ENCODE measurements at regions not wholly inside any gene's neighbourhood (a gene's known extent, or its start where the extent isn't known, plus 50 kb on each side); places are given as distances from the start of the nearest gene placed in this dataset.

DNA sequence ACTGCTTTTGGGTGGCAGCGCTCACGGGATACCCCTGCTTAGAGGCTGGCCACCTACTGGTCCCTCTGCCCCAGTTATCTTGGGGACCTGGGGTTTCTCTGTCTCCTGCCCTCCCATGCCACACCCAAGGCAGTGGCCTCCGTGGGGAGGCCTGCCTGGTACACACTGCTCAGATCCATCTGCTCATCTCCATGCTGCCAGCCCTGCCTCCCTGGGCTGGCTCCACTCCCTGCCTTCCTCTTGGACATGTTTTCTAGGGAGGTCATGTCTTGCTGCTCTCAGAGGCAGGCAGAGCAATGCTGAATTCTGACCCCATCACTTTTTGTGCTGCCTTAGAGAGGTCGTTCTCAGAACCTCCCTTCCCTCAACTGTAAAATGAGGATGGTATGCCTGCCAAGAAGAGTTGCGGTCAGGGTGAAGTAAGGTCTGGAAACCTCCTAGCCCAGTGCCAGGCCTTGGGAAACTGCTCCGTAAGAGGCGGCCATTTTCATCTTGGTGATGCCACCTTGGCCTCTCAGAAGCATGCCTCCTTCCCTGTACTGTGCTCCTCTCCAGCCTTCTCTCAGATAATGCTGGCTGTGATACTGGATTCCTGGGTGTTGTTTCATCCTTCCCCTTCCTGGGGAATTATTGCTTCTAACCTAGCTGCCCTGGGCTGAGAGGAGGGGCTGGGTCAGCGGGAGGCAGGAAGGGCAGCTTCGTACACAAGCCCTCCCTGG is 186.4 kb upstream of the ZBED5 start:
- Histone ChIP-seq H3K9me3 (ENCODE audit: low read depth, low read length) (no peaks in the 10 kb centered on the region), H3K4me2 (ENCODE audit: insufficient read depth, low read length) (no peak overlapping the region), H3K36me3 (ENCODE audit: insufficient read depth, low read length) (no peaks in the 10 kb centered on the region), H2AFZ (ENCODE audit: low read length) (no peak overlapping the region), H3K4me1 (ENCODE audit: insufficient read depth, low read length) (no peaks in the 10 kb centered on the region), H3K79me2 (ENCODE audit: insufficient read depth, low read length) (no peaks in the 10 kb centered on the region), H3K27ac (ENCODE audit: low read depth, low read length) (no peak overlapping the region), H3K4me3 (ENCODE audit: insufficient read depth, low read length) (no peak overlapping the region), H4K20me1 (ENCODE audit: insufficient read depth, low read length) (no peaks in the 10 kb centered on the region), H3K27me3 (ENCODE audit: insufficient read depth, low read length) (peaks cover 13% of the 10 kb centered on the region)
- DNase-seq (ENCODE audit: insufficient read length, low spot score, missing footprints) = no peak
- TF ChIP-seq, protein P1, sequence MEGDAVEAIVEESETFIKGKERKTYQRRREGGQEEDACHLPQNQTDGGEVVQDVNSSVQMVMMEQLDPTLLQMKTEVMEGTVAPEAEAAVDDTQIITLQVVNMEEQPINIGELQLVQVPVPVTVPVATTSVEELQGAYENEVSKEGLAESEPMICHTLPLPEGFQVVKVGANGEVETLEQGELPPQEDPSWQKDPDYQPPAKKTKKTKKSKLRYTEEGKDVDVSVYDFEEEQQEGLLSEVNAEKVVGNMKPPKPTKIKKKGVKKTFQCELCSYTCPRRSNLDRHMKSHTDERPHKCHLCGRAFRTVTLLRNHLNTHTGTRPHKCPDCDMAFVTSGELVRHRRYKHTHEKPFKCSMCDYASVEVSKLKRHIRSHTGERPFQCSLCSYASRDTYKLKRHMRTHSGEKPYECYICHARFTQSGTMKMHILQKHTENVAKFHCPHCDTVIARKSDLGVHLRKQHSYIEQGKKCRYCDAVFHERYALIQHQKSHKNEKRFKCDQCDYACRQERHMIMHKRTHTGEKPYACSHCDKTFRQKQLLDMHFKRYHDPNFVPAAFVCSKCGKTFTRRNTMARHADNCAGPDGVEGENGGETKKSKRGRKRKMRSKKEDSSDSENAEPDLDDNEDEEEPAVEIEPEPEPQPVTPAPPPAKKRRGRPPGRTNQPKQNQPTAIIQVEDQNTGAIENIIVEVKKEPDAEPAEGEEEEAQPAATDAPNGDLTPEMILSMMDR (IDR thresholded peaks at IDR 0.05; ENCODE audit: extremely low read depth, low read depth, low read length) = no peak

DNA sequence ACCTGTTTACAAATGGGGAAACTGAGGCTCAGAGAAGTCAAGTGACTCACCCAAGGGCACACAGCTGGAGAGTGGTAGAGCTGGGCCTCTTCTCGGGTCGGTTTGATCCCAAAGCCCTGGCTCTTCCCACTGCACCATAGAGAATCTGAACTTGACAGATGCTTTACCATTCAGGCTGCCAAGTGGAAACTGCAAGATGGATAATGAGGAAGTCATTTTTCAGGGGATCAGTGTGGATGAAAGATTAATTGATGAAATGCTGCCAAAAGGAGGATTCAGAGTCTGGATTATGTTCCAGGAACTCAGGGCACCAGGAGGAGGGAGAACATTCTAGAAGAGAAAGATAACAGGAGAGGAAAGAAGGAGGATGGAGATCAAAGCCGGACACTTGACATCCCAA is 185.9 kb upstream of the ZBED5 start:
- Histone ChIP-seq H3K4me2 (ENCODE audit: insufficient read depth, low read length) (no peak overlapping the region), H3K36me3 (ENCODE audit: insufficient read depth, low read length) (no peaks in the 10 kb centered on the region), H2AFZ (ENCODE audit: low read length) (no peak overlapping the region), H3K4me3 (ENCODE audit: insufficient read depth, low read length) (no peak overlapping the region), H3K27me3 (ENCODE audit: insufficient read depth, low read length) (peaks cover 16% of the 10 kb centered on the region), H3K9me3 (ENCODE audit: low read depth, low read length) (no peaks in the 10 kb centered on the region), H3K79me2 (ENCODE audit: insufficient read depth, low read length) (no peaks in the 10 kb centered on the region), H3K27ac (ENCODE audit: low read depth, low read length) (no peak overlapping the region), H4K20me1 (ENCODE audit: insufficient read depth, low read length) (no peaks in the 10 kb centered on the region), H3K4me1 (ENCODE audit: insufficient read depth, low read length) (no peaks in the 10 kb centered on the region)
- no peak for DNase-seq (ENCODE audit: insufficient read length, low spot score, missing footprints)
- TF ChIP-seq, protein P1 (IDR thresholded peaks at IDR 0.05; ENCODE audit: extremely low read depth, low read depth, low read length) = no peak

DNA sequence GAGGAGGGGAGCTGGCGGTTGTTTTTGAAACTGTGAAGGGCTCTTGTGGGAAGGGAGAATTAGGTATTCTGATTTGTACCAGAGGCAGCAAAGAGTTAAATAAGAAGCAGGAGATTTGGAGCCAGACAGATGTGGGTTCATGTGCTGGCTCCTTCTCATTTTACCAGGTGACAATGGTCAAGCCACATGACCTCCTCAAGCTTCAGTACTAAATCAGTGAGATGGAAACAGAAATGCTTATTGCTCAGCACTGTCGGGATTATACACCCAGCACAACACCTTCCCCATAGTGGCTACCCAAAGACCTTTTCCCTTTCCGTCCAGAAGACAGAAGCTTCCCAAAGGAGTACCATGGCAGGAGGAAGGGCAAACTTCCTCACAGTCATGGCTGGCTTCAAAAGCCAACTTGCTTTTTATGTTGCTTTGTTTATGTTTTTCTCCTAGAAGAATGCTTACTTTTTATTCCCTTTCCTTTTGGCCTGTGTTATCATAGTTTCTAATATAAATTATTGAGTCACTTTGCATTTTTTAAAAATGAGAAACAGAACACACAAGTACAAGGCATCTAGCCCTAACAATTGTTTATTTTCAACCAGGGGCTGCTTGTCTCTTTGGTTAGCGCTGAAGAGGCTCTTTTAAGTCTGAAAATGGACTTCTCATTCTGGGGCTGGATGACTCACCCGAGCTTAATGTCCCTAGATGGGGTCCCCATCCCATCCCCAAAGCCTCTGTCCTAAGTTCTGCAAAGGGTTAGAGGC is 181.5 kb upstream of the ZBED5 start:
- TF ChIP-seq, protein P1 (IDR thresholded peaks at IDR 0.05; ENCODE audit: extremely low read depth, low read depth, low read length) = no peak
- Histone ChIP-seq H3K4me1 (ENCODE audit: insufficient read depth, low read length) (no peaks in the 10 kb centered on the region), H3K36me3 (ENCODE audit: insufficient read depth, low read length) (no peaks in the 10 kb centered on the region), H3K9me3 (ENCODE audit: low read depth, low read length) (no peaks in the 10 kb centered on the region), H3K4me2 (ENCODE audit: insufficient read depth, low read length) (no peak overlapping the region), H3K79me2 (ENCODE audit: insufficient read depth, low read length) (no peaks in the 10 kb centered on the region), H3K27ac (ENCODE audit: low read depth, low read length) (no peak overlapping the region), H2AFZ (ENCODE audit: low read length) (no peak overlapping the region), H4K20me1 (ENCODE audit: insufficient read depth, low read length) (no peaks in the 10 kb centered on the region), H3K27me3 (ENCODE audit: insufficient read depth, low read length) (peaks cover 13% of the 10 kb centered on the region), H3K4me3 (ENCODE audit: insufficient read depth, low read length) (no peak overlapping the region)
- no peak for DNase-seq (ENCODE audit: insufficient read length, low spot score, missing footprints)

DNA sequence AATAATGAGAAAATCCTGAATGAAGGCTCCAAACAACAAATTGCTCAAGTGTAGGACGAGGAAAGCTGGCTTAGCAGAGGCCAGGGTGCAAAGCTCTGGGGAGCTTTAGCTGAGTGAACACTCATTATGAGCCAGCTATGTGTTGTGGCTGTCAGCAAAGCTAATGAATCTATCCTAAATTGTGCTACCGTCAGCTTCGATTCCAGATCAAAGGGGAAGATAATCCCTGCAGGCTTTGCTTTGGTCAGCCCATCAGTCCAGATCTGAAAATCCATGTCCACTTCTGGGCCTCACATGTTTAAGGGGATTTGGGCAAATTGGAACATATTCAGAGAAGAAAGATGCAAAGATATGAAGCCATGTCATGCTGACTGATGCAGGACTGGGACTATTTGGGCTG is 180.9 kb upstream of the ZBED5 start:
- H3K9me3 ChIP-seq (ENCODE audit: low read depth, low read length) = no peaks in the 10 kb centered on the region
- TF ChIP-seq, protein P1 (IDR thresholded peaks at IDR 0.05; ENCODE audit: extremely low read depth, low read depth, low read length) = no peak

More for the DNA sequence above, 180.9 kb upstream of the ZBED5 start:
- Histone ChIP-seq H3K36me3 (ENCODE audit: insufficient read depth, low read length) (no peaks in the 10 kb centered on the region), H4K20me1 (ENCODE audit: insufficient read depth, low read length) (no peaks in the 10 kb centered on the region), H3K27ac (ENCODE audit: low read depth, low read length) (no peak overlapping the region), H3K27me3 (ENCODE audit: insufficient read depth, low read length) (peaks cover 16% of the 10 kb centered on the region), H3K4me1 (ENCODE audit: insufficient read depth, low read length) (no peaks in the 10 kb centered on the region), H3K4me3 (ENCODE audit: insufficient read depth, low read length) (no peak overlapping the region), H2AFZ (ENCODE audit: low read length) (no peak overlapping the region), H3K4me2 (ENCODE audit: insufficient read depth, low read length) (no peak overlapping the region), H3K79me2 (ENCODE audit: insufficient read depth, low read length) (no peaks in the 10 kb centered on the region)
- no peak for DNase-seq (ENCODE audit: insufficient read length, low spot score, missing footprints)
